CD4-positive, alpha-beta T cell (primary cell): ENCODE measurements at regions not wholly inside any gene's neighbourhood (a gene's known extent, or its start where the extent isn't known, plus 50 kb on each side); places are given as distances from the start of the nearest gene placed in this dataset.

Experiments used
- ATAC-seq: fragments of 200-7000 bp; cut with Tn5 transposase; one replicate; pipeline ENCODE4 v1.10.0; 2022; ENCODE audit warnings: mild to moderate bottlenecking; ENCODE audit not compliant: poor library complexity
- CTCF ChIA-PET: fragments of 350-600 bp; sonication (Branson Sonifier 250); formaldehyde crosslinking; loops from one replicate; lab custom pipeline; 2021; ENCODE audit warnings: antibody characterized with exemption, inconsistent platforms; lab: Charles Lee
- POLR2A ChIA-PET: fragments of 350-600 bp; sonication (Branson Sonifier 250); formaldehyde crosslinking; loops from one replicate; lab custom pipeline; 2021; ENCODE audit warnings: antibody characterized with exemption, inconsistent platforms; lab: Charles Lee
- DNase-seq, 14 experiments: peaks; one replicate each; pipeline ENCODE4 v3.0.0-alpha.2; 2013 to 2020; ENCODE audit warnings: mixed read lengths in 2 of 14
- H3K27ac ChIP-seq, 2 donors: one replicate each; pipeline versions ENCODE4 v1.5.1 to v1.7.0; 2013; ENCODE audit warnings: low read length in 2 of 2, low read depth in 1 of 2, mild to moderate bottlenecking in 1 of 2
- H3K27me3 ChIP-seq, 2 experiments: 1 replicate in 1 of 2; 2 replicates in 1 of 2; pipeline versions ENCODE4 v1.6.1 to v1.7.0; 2013; ENCODE audit warnings: low read length in 2 of 2, control low read depth in 1 of 2, mild to moderate bottlenecking in 1 of 2, moderate library complexity in 1 of 2; ENCODE audit not compliant: insufficient read depth in 2 of 2, control insufficient read depth in 1 of 2
- H3K36me3 ChIP-seq: one replicate; pipeline ENCODE4 v1.6.1; 2013; ENCODE audit warnings: low read length, control low read depth; ENCODE audit not compliant: insufficient read depth
- H3K4me1 ChIP-seq: one replicate; pipeline ENCODE4 v1.6.1; 2013; ENCODE audit warnings: low read length, control low read depth; ENCODE audit not compliant: insufficient read depth
- H3K4me3 ChIP-seq: one replicate; pipeline ENCODE4 v1.5.1; 2013; ENCODE audit warnings: mild to moderate bottlenecking, low read length, moderate library complexity
- H3K9me3 ChIP-seq, 2 experiments: 1 replicate in 1 of 2; 2 replicates in 1 of 2; pipeline versions ENCODE4 v1.6.1 to v1.7.0; 2013; ENCODE audit warnings: low read length in 2 of 2, mild to moderate bottlenecking in 2 of 2, control low read depth in 1 of 2, moderate library complexity in 1 of 2; ENCODE audit not compliant: control insufficient read depth in 1 of 2, insufficient read depth in 1 of 2
- H3K27ac Mint-ChIP-seq: one replicate; pipeline ENCODE4 v1.8.0; 2020; ENCODE audit warnings: mixed read lengths
- H3K27me3 Mint-ChIP-seq: one replicate; pipeline ENCODE4 v1.8.0; 2021; ENCODE audit warnings: mixed read lengths
- H3K36me3 Mint-ChIP-seq: one replicate; pipeline ENCODE4 v1.8.0; 2021; ENCODE audit warnings: low read depth, mixed read lengths
- H3K4me1 Mint-ChIP-seq: one replicate; pipeline ENCODE4 v1.8.0; 2021; ENCODE audit warnings: low read depth, mixed read lengths
- H3K4me3 Mint-ChIP-seq: one replicate; pipeline ENCODE4 v1.8.0; 2020; ENCODE audit warnings: mild to moderate bottlenecking, mixed read lengths
- H3K9me3 Mint-ChIP-seq: one replicate; pipeline ENCODE4 v1.8.0; 2020; ENCODE audit warnings: mixed read lengths
- intact Hi-C, 2 experiments: fragments of 100-400 bp; cut with DNase I in 1 of 2; cut with micrococcal nuclease in 1 of 2; formaldehyde crosslinking; loops; one replicate each; pipeline versions ENCODE4 v1.15.1 to v1.9.0; 2023 to 2025; cut with DNase I, micrococcal nuclease
- TF ChIP-seq, protein P1 (sequence below): fragments of 200-600 bp; IDR thresholded peaks from one replicate; pipeline ENCODE4 v1.8.0; 2022; ENCODE audit warnings: antibody characterized with exemption, mild to moderate bottlenecking

DNA sequence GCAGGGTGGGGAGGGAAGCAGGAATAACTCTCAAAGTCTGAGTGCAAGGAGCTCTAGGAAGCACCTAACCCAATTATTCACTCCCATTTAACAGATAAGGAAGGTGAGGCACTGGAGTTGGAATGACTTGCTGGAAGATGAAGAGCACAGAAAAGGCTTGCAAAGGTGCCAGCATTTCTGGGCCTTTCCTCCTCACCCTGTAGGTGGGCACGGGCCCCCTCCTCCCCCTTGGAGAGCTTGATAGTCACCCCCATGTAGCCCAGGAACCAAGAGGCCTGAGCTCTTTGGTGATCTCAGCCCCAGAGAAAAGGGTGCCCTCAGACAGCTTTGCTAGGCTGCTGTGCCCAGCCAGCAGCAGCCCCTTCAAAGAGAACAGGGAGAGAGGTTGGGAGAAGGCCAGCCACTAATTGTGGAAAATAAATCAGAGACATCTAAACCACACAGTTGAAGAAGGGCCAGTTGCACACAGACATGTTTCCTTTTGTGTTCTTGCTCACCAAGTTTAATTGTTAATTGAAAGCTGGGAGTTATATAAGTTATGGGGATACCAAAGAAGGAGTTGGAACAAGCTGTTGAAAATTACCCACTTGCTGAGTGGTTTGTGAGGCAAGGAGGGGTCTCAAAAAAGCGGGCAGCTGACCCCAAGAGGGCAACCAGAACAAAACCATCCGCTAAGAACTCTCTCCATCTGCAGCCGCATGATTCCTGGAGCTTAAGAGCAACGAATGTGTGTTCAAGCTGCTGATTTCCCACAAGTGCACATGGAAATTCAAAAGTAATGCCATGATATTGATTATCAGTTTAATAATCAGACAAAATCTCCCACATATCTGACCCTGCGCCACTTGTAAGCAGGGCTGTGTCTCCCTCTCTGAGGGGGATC, 77.0 kb downstream of the MRPL14 start:
- no peak overlapping the region for H3K4me3 Mint-ChIP-seq

DNA sequence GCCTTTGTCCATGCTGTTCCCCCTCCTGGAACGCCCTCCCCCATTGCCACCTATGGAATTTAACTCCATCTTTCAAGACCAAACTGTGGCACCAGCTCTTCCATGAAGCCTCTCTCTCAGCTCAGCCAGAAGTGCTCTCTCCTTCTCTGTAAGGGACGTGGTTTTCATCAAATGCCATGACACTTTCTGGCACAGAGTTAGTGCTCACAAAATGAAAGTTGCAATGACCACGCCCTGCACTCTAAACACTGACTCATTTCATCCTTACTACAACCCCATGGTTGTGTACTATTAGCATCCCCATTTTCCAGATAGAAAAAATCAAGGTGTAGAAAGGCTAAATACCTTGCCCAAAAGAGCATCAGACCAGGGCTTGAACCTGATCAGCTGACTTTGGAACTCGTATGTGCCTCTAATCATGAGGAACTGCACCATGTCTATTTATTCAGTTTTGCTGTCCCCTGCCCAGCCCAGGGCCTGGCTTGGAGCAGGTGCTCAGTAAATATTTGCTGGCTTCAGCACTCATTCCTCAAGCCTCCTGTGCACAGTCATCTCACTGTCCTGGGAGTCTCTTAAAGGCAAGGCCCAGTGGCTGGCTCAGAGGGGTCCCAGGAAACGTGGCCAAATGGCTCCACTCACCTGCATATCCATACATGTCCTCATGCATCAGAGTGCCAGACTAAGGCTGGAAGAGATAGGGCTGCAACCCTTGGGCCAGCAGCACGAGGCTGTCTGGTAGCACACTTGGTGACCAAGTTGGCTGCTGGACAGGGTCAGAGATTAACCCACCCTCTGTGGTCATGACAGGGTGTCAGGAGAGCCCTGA, 77.9 kb downstream of the MRPL14 start:
- POLR2A ChIA-PET = no interaction called here
- no peak overlapping the region for H3K4me3 Mint-ChIP-seq
- ATAC-seq = no peak

More for the DNA sequence above, 77.0 kb downstream of the MRPL14 start:
- Mint-ChIP-seq H3K4me1 (no peaks in the 10 kb centered on the region), H3K27me3 (no peaks in the 10 kb centered on the region), H3K27ac (no peak overlapping the region), H3K9me3 (no peaks in the 10 kb centered on the region), H3K36me3 (no peaks in the 10 kb centered on the region)
- intact Hi-C loops = no loop called here
- H3K36me3 ChIP-seq = no peaks in the 10 kb centered on the region
- H3K27ac ChIP-seq = no peak overlapping the region
- H3K27me3 ChIP-seq = no peaks in the 10 kb centered on the region
- ChIA-PET CTCF (no interaction called here), POLR2A (no interaction called here)
- H3K4me1 ChIP-seq = no peaks in the 10 kb centered on the region
- DNase-seq = no peak
- no peak for ATAC-seq
- no peak overlapping the region for H3K4me3 ChIP-seq
- TF ChIP-seq, protein P1, sequence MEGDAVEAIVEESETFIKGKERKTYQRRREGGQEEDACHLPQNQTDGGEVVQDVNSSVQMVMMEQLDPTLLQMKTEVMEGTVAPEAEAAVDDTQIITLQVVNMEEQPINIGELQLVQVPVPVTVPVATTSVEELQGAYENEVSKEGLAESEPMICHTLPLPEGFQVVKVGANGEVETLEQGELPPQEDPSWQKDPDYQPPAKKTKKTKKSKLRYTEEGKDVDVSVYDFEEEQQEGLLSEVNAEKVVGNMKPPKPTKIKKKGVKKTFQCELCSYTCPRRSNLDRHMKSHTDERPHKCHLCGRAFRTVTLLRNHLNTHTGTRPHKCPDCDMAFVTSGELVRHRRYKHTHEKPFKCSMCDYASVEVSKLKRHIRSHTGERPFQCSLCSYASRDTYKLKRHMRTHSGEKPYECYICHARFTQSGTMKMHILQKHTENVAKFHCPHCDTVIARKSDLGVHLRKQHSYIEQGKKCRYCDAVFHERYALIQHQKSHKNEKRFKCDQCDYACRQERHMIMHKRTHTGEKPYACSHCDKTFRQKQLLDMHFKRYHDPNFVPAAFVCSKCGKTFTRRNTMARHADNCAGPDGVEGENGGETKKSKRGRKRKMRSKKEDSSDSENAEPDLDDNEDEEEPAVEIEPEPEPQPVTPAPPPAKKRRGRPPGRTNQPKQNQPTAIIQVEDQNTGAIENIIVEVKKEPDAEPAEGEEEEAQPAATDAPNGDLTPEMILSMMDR = no peak
- no peaks in the 10 kb centered on the region for H3K9me3 ChIP-seq

GRCh38 chr6:44048277-44048676, 79.0 kb downstream of the MRPL14 start:
- H3K27me3 Mint-ChIP-seq = no peaks in the 10 kb centered on the region
- ChIA-PET CTCF (no interaction called here), POLR2A (no interaction called here)
- Histone ChIP-seq H3K9me3 (no peaks in the 10 kb centered on the region), H3K27ac (no peak overlapping the region), H3K4me1 (no peaks in the 10 kb centered on the region), H3K36me3 (no peaks in the 10 kb centered on the region), H3K27me3 (no peaks in the 10 kb centered on the region), H3K4me3 (no peak overlapping the region)
- intact Hi-C loops = no loop called here
- ATAC-seq = no peak
- no peak overlapping the region for H3K27ac Mint-ChIP-seq
- TF ChIP-seq, protein P1 = no peak
- no peaks in the 10 kb centered on the region for H3K9me3 Mint-ChIP-seq
- DNase-seq = no peak
- H3K4me1 Mint-ChIP-seq = no peaks in the 10 kb centered on the region
- no peak overlapping the region for H3K4me3 Mint-ChIP-seq
- H3K36me3 Mint-ChIP-seq = no peaks in the 10 kb centered on the region

More for the DNA sequence above, 77.9 kb downstream of the MRPL14 start:
- Mint-ChIP-seq H3K9me3 (no peaks in the 10 kb centered on the region), H3K36me3 (no peaks in the 10 kb centered on the region), H3K27ac (no peak overlapping the region), H3K27me3 (no peaks in the 10 kb centered on the region), H3K4me1 (no peaks in the 10 kb centered on the region)
- H3K36me3 ChIP-seq = no peaks in the 10 kb centered on the region
- intact Hi-C loops = no loop called here
- no peaks in the 10 kb centered on the region for H3K9me3 ChIP-seq
- no peaks in the 10 kb centered on the region for H3K27me3 ChIP-seq
- no peak for DNase-seq
- no peak overlapping the region for H3K27ac ChIP-seq
- H3K4me3 ChIP-seq = no peak overlapping the region
- CTCF ChIA-PET = no interaction called here
- no peaks in the 10 kb centered on the region for H3K4me1 ChIP-seq
- TF ChIP-seq, protein P1 = no peak
